Medulla oblongata (tissue), 1 donor: ENCODE measurements at regions not wholly inside any gene's neighbourhood (a gene's known extent, or its start where the extent isn't known, plus 50 kb on each side); places are given as distances from the start of the nearest gene placed in this dataset.

Source experiments
- DNase-seq: peaks from one replicate; pipeline ENCODE4 v3.0.0-alpha.2; 2015; ENCODE audit errors: extremely low spot score

GRCh38 chr14:96727980-96728717, 69.0 kb upstream of the VRK1 start:
- no peak for DNase-seq

- DNase-seq, result no peak
Measured at GRCh38 chr14:96729889-96730288, 67.3 kb upstream of the VRK1 start.

- no peak for DNase-seq
Measured at GRCh38 chr14:96730386-96730785, 66.8 kb upstream of the VRK1 start.

DNA sequence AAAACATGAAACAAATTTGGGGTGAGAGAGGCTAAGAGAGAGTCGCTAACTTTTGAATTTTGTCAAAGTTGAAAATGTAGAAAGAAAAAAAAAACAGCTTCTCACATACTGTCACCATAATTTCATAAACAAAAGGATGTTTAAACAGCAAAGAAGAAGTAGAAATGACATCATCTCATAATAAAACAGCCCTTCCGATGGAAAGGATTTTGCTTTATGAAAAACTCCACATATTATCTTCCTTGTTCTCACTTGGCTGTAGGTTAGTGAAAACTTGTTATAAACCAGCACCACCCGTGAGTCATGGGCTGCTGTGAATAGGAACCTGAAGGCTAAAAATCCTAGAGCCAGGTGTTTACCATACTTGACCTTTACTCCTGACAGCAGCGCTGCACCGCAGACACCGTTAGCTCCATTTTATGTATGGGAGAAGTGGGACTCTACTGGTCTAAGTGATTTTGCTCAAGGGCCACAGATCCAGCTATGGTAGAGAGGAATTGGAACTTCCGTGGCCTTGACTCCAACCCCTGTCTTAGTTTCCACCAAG, 63.0 kb upstream of the VRK1 start:
- no peak for DNase-seq

GRCh38 chr14:96735526-96735925, 61.7 kb upstream of the VRK1 start:
- no peak for DNase-seq

DNA sequence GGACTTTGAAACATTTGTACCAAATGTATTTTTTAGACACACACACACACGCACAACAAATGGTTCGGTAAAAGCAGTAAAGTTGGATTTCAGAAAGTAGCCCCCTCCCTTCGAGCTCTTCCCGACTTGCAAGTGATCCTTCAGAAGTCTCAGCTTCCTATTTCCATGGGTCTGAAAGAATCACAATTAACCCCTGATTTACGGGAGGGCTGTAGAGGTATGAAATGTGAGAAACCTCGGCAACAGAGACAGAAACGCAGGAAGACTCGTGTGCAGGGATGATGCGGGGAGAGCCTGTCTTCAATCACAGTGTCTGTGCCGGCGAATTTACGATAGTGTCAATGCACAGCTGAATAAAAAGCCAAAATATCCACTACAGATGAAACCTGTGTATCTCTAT, 60.7 kb upstream of the VRK1 start:
- no peak for DNase-seq

- no peak for DNase-seq
Measured at GRCh38 chr14:96737881-96738280, 59.3 kb upstream of the VRK1 start.

- DNase-seq, result no peak
Measured at GRCh38 chr14:96739200-96739910, 57.8 kb upstream of the VRK1 start.

DNA sequence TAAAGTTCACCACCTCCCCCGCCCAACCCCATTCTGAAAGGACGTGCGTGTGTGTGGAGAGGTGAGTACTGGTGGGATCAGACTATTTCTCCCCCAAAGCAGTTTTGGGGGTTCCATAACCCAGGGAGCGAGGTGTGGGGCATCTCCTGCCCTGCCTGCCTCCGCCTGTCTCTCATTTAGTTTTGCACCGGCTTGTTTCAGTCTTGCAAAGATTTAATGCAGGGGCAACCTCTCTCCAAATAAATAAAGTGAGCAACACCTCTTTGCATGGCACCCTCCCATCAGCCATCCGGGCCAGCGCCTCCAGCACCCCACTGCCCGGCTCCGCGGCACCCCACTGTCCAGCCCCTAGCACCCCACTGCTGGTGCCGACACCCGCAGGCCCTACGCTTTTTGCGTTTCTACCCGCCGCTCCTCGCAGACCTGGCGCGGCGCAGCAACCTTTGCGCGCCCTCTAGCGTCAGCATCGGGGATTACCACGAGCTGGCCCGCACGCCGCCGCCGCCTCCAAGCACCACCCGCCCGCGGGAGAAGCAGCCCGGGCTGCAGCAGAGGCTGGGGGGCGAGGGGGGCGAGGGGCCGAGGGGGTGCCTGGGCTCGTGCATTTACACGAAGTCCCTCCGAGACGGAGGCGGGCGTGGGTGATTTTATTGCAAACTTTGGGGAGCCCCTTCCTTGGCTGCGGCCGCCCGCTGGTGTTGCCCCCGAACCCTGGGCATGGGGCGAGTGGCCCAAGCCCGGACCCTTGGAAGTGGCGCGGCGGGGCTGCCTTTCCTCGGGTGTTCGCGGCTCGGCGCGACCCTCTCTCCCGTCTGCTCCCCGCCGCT, 55.8 kb upstream of the VRK1 start:
- DNase-seq, result peak; percentile 31

DNA sequence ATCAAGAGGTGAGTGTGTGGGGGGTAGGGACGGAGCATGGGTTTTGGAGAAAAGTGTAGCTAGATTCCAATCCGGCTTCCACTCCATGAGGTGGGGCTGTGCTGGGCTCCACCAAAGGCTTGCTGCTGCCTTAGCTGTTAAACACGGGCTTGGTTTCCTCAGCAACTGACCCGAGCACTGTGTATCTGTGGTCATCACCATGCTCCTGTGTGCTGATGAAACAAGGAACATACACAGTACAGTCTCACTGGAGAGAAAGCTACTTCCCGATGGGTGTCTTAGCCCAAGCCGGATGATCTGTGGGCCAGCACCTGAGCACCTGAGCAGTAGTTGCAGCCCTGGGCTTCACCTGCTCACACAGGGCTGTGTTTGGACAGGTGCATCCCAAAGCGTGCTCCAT, 52.9 kb upstream of the VRK1 start:
- DNase-seq, result no peak

DNA sequence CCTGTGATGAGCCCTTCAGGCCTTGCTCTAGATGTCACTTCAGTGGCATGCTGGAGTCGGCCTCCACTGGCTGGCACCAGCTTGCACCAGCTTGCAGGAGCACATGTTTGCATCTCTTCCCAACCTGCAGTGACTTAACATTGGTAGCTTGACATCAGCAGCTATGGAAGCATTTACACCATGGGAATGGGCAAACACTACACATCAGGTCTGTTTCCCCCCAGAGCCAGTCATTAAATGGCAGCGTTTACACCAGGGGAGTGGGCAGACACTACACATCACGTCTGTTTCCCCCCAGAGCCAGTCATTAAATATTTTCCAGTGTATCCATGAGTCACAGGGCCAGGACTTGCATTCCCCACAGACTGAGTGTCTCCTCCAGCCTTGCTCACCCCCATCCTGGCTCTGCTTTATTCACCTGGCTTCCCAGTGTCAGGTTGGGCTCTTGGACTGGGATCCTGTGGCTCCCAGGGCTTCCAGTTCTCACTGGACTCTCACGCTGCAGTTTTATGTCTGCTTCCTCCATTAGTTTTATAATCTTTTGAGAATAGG, 51.6 kb upstream of the VRK1 start:
- no peak for DNase-seq

DNA sequence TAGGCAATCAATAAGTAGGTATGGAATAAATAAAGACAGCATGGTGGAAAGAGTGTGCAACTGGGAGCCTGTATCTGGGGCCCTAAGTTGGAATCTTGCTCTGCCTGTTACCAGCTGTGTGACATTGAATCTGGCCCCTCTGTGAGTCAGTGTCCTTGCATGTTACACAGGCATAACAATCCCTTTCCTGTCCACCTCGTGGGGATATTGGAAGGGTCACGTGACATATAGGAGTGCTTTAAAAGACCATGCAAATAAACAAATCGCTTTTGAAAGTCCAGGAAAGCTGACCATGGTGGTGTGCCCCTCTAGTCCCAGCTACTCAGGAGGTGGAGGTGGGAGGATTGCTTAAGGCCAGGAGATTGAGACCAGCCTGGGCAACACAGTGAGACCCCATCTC, 51.1 kb upstream of the VRK1 start:
- no peak for DNase-seq

- no peak for DNase-seq
Measured at GRCh38 chr14:96747006-96747405, 50.2 kb upstream of the VRK1 start.
